ENCODE measurements at regions not wholly inside any gene's neighbourhood (a gene's known extent, or its start where the extent isn't known, plus 50 kb on each side); places are given as distances from the start of the nearest gene placed in this dataset.

- Histone ChIP-seq H3K4me3 (no peak overlapping the region), H3K9me3 (peaks cover 0 to 4% (median 0%) of the 10 kb centered on the region in 4 donors), H3K27me3 (peaks cover 0 to 2% of the 10 kb centered on the region in 2 donors), H3K36me3 (no peaks in the 10 kb centered on the region), H3K27ac (no peak overlapping the region), H3K4me1 (no peaks in the 10 kb centered on the region)
- no peak for DNase-seq (ENCODE audit: low spot score in 2 of 2)
- WGBS, 2 donors, result 81 to 89% methylated on average over 4 to 5 of the region's 5 CpGs
- TF ChIP-seq, protein P1, sequence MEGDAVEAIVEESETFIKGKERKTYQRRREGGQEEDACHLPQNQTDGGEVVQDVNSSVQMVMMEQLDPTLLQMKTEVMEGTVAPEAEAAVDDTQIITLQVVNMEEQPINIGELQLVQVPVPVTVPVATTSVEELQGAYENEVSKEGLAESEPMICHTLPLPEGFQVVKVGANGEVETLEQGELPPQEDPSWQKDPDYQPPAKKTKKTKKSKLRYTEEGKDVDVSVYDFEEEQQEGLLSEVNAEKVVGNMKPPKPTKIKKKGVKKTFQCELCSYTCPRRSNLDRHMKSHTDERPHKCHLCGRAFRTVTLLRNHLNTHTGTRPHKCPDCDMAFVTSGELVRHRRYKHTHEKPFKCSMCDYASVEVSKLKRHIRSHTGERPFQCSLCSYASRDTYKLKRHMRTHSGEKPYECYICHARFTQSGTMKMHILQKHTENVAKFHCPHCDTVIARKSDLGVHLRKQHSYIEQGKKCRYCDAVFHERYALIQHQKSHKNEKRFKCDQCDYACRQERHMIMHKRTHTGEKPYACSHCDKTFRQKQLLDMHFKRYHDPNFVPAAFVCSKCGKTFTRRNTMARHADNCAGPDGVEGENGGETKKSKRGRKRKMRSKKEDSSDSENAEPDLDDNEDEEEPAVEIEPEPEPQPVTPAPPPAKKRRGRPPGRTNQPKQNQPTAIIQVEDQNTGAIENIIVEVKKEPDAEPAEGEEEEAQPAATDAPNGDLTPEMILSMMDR (IDR thresholded peaks at IDR 0.05), result no peak
- no peak for TF ChIP-seq POLR2A (IDR thresholded peaks at IDR 0.05)
- TF ChIP-seq EP300 (IDR thresholded peaks at IDR 0.05), result no peak
These were observed 369.6 kb downstream of the IRX2 start for GRCh38 chr5:2381861-2382260.

- Histone ChIP-seq H3K27ac (no peak overlapping the region), H3K9me3 (peaks cover 0 to 4% (median 0%) of the 10 kb centered on the region in 4 donors), H3K4me3 (no peak overlapping the region), H3K27me3 (no peaks in the 10 kb centered on the region), H3K36me3 (no peaks in the 10 kb centered on the region), H3K4me1 (no peaks in the 10 kb centered on the region)
- TF ChIP-seq EP300 (IDR thresholded peaks at IDR 0.05), result no peak
- TF ChIP-seq, protein P1 (IDR thresholded peaks at IDR 0.05), result no peak
- TF ChIP-seq POLR2A (IDR thresholded peaks at IDR 0.05), result no peak
- no peak for DNase-seq (ENCODE audit: low spot score in 2 of 2)
- WGBS, 2 donors, result 78 to 85% methylated on average over 7 of the region's 7 CpGs
These were observed 370.4 kb downstream of the IRX2 start for GRCh38 chr5:2381070-2381469.

DNA sequence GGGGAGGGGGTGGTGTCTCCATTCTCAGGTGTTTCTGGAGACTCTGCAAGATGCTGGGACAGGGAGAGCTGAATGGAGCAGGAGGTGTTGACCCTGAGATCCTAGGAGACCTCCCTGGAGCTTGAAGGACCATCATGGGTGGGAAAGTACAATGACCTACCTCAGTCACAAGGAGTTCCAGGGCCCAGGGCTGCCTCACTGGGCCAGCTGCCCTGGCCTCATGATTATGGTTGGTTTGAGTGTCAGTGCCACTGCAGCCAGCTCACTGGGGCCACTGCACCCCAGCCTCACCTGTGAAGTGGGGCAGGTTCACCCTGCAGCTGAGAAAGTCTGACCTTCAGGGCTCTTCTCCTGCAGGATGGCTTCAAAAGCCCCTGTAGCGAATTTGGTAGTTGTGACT is 372.5 kb downstream of the IRX2 start:
- H3K36me3 ChIP-seq, result no peaks in the 10 kb centered on the region
- no peaks in the 10 kb centered on the region for H3K4me1 ChIP-seq
- peaks cover 0 to 4% (median 0%) of the 10 kb centered on the region in 4 donors for H3K9me3 ChIP-seq
- H3K27ac ChIP-seq, result no peak overlapping the region
- H3K27me3 ChIP-seq, result no peaks in the 10 kb centered on the region
- TF ChIP-seq, protein P1 (IDR thresholded peaks at IDR 0.05), result no peak
- no peak for TF ChIP-seq EP300 (IDR thresholded peaks at IDR 0.05)
- no peak for TF ChIP-seq POLR2A (IDR thresholded peaks at IDR 0.05)
- no peak overlapping the region for H3K4me3 ChIP-seq
- DNase-seq (ENCODE audit: low spot score in 2 of 2), result no peak
- WGBS, 2 donors, result 67 to 74% methylated on average over 1 of the region's 1 CpG

GRCh38 chr5:2378108-2378507 is 373.4 kb downstream of the IRX2 start:
- Histone ChIP-seq H3K9me3 (peaks cover 0 to 7% (median 0%) of the 10 kb centered on the region in 4 donors), H3K4me1 (no peaks in the 10 kb centered on the region), H3K27me3 (no peaks in the 10 kb centered on the region), H3K27ac (no peak overlapping the region), H3K36me3 (no peaks in the 10 kb centered on the region), H3K4me3 (no peak overlapping the region)
- 62 to 63% methylated on average over 7 of the region's 7 CpGs for WGBS, 2 donors
- TF ChIP-seq, protein P1 (IDR thresholded peaks at IDR 0.05), result no peak
- no peak for TF ChIP-seq EP300 (IDR thresholded peaks at IDR 0.05)
- no peak for TF ChIP-seq POLR2A (IDR thresholded peaks at IDR 0.05)
- no peak for DNase-seq (ENCODE audit: low spot score in 2 of 2)

GRCh38 chr5:2376486-2376885 is 375.0 kb downstream of the IRX2 start:
- no peak for DNase-seq (ENCODE audit: low spot score in 2 of 2)
- no peaks in the 10 kb centered on the region for H3K4me1 ChIP-seq
- 90 to 95% methylated on average over 6 of the region's 6 CpGs for WGBS, 2 donors
- H3K9me3 ChIP-seq, result peaks cover 0 to 11% (median 0%) of the 10 kb centered on the region in 4 donors
- H3K27ac ChIP-seq, result no peak overlapping the region
- H3K4me3 ChIP-seq, result no peak overlapping the region
- TF ChIP-seq EP300 (IDR thresholded peaks at IDR 0.05) (no peak), POLR2A (IDR thresholded peaks at IDR 0.05) (no peak)
- TF ChIP-seq, protein P1 (IDR thresholded peaks at IDR 0.05), result no peak
- no peaks in the 10 kb centered on the region for H3K36me3 ChIP-seq
- H3K27me3 ChIP-seq, result no peaks in the 10 kb centered on the region
